Cardiac muscle cell (in vitro differentiated cells and primary cell): ENCODE measurements at regions not wholly inside any gene's neighbourhood (a gene's known extent, or its start where the extent isn't known, plus 50 kb on each side); places are given as distances from the start of the nearest gene placed in this dataset.

Experiments
- DNase-seq, 2 donors: peaks; one replicate each; pipeline versions ENCODE4 v3.0.0 to v3.0.0-alpha.2; 2010 to 2017; ENCODE audit warnings: low read depth in 1 of 2, low spot score in 1 of 2
- H3K27ac ChIP-seq: fragments of 200-600 bp; sonication (generic); 2 replicates; pipeline ENCODE4 v1.5.1; 2016
- H3K27me3 ChIP-seq: fragments of 200-600 bp; sonication (generic); 2 replicates; pipeline ENCODE4 v1.6.0; 2016; ENCODE audit warnings: control low read depth
- H3K36me3 ChIP-seq: fragments of 200-600 bp; sonication (generic); 2 replicates; pipeline ENCODE4 v1.5.1; 2016; ENCODE audit warnings: control low read depth
- H3K4me1 ChIP-seq: fragments of 200-600 bp; sonication (generic); 2 replicates; pipeline ENCODE4 v1.8.1; 2017; ENCODE audit warnings: low read depth, mild to moderate bottlenecking, mixed run types
- H3K4me3 ChIP-seq: fragments of 200-600 bp; sonication (generic); 2 replicates; pipeline ENCODE4 v1.5.1; 2016; ENCODE audit warnings: mild to moderate bottlenecking
- H3K9me3 ChIP-seq: fragments of 200-600 bp; sonication (generic); 2 replicates; pipeline ENCODE4 v1.5.1; 2017; ENCODE audit warnings: low read depth, mild to moderate bottlenecking, control low read depth
- CTCF ChIP-seq: IDR thresholded peaks from 2 replicates; pipeline ENCODE4 v1.5.1; 2012; ENCODE audit warnings: low read depth, mild to moderate bottlenecking, low read length

GRCh38 chr3:165899066-165899465 is 61.8 kb upstream of the BCHE start:
- no peak for DNase-seq
- TF ChIP-seq CTCF, result no peak
- Histone ChIP-seq H3K36me3 (no peaks in the 10 kb centered on the region), H3K9me3 (no peaks in the 10 kb centered on the region), H3K27ac (no peak overlapping the region), H3K27me3 (no peaks in the 10 kb centered on the region), H3K4me3 (no peak overlapping the region), H3K4me1 (no peaks in the 10 kb centered on the region)

DNA sequence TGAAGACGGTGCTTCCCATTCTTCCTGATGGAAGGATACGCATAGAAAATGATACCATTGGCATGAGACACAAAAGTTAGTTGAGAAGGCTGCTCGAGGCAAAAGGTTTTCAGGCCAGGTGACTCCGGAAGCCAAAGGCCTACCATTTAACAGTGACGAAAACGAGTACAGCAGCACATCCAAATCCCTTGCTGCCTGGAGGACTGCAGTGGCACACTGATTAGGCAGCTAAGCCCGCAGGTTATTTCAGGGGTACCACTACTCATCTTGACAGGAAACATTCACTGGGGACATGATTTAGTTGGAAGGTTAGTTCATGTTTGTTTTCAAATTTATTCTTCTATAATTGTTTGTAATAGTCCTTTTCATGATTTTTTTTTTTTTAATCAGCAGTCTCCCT is 59.9 kb upstream of the BCHE start:
- no peak for DNase-seq
- Histone ChIP-seq H3K36me3 (no peaks in the 10 kb centered on the region), H3K27ac (no peak overlapping the region), H3K27me3 (no peaks in the 10 kb centered on the region), H3K4me3 (no peak overlapping the region), H3K9me3 (no peaks in the 10 kb centered on the region), H3K4me1 (no peaks in the 10 kb centered on the region)
- no peak for TF ChIP-seq CTCF

GRCh38 chr3:165895919-165896318 is 58.7 kb upstream of the BCHE start:
- Histone ChIP-seq H3K27me3 (no peaks in the 10 kb centered on the region), H3K9me3 (no peaks in the 10 kb centered on the region), H3K4me1 (no peaks in the 10 kb centered on the region), H3K4me3 (no peak overlapping the region), H3K36me3 (no peaks in the 10 kb centered on the region), H3K27ac (no peak overlapping the region)
- TF ChIP-seq CTCF, result no peak
- DNase-seq, result peak in 1 of 2 donors; percentile 82

DNA sequence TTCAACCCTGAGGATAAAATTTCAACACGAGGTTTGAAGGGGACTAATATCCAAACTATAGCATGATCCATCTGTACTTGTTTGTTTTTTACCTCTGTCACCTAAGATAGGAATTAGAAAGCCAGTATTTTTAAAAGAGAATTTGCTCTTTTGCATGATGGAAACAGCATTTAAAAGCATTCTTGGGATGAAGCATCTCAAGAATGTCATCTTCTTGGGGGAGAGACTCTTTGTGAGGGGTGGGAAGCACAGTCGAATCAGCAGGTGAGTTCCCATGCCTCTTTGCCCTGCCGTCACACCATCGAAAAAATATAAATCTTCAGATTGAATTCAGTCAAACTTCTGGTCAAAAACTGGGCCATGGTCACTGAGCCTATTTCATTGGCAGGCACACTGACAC is 55.3 kb upstream of the BCHE start:
- DNase-seq, result no peak
- Histone ChIP-seq H3K4me3 (no peak overlapping the region), H3K36me3 (no peaks in the 10 kb centered on the region), H3K9me3 (no peaks in the 10 kb centered on the region), H3K4me1 (no peaks in the 10 kb centered on the region), H3K27ac (no peak overlapping the region), H3K27me3 (no peaks in the 10 kb centered on the region)
- no peak for TF ChIP-seq CTCF
